NCI-H2227 treated with DMSO at 0.1 percent for 48 hours (cell line): ENCODE measurements at regions not wholly inside any gene's neighbourhood (a gene's known extent, or its start where the extent isn't known, plus 50 kb on each side); places are given as distances from the start of the nearest gene placed in this dataset.

Experiments
- DNase-seq: peaks from one replicate; lab custom pipeline; 2025; lab: John Stamatoyannopoulos, UW

DNA sequence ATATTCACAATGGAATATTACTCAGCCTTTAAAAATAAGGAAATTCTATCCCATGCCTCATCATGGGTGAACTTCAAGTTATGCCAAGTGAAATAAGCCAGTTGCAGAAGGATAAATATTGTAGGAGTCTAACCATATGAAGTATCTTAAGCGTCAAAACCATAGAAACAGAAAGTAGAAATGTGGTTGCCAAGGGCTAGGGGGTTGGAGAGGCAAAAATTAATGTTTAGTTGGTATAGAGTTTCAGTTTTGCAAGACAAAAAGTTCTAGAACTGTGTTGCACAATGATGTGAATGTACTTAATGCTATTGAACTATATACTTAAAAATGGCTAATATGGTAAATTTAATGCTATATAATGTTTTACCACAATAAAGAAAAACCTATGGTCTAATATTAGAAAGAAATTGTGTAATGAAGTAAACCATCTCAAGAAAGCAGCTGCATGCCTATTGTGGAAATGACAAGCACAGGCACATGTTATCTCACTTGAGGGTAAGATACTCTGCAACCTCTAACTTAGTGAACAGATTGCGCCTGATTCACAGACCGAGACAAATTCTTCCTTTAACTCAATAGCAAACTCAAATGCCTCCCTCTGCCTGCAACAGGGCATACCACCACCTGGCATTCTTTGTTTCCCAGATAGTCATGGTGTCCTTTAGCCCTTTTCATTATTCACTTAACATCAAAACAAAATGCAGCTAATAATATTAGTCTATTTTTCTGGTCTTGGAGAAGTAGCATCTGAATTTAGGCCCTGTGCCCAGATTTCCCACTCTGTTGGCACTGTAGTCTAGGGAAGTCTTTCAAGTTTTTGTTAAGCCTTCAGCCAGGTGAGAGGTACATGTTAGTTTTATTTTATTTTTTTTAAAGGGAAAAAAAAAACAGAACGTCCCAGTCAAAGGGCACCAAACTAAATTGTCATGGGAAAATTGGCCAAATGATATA, 80.2 kb upstream of the ACP3 start:
- DNase-seq: no peak

DNA sequence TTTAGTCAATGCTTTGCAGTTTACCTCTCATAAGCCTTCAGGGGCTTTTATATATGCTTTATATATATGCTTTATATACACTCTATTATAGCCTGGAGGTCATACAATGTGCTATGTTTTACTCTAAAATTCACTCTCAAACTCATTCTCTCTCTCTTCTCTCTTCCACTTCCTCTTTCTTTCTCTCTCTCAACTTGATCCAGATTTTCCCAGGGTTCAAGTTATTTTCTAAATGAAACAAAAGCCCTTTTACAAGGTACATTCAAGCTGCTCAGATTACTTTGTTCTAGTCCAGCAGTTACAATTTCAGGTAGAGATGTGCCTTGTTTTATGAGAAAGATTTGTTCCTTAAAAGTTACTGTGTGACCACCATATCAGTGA, 79.6 kb upstream of the ACP3 start:
- no peak for DNase-seq

DNA sequence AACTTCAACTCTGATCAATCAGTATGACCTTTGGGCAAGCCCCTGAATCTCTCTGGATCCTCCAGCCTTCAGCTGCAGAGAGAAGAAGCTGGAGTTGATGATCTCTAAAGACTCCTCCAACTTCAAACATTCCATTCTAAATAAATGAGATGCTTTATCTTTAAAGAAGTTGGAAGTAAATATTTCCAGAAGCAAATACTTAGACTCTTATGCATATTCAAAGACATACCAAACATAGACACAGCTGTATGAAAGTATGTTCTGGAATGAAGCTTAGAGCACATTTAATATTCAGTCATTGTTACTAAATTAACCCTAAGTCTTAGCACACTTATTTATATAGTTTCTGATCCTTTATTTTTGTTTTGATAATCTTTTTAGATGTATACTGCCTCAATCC, 77.6 kb upstream of the ACP3 start:
- DNase-seq: no peak

DNA sequence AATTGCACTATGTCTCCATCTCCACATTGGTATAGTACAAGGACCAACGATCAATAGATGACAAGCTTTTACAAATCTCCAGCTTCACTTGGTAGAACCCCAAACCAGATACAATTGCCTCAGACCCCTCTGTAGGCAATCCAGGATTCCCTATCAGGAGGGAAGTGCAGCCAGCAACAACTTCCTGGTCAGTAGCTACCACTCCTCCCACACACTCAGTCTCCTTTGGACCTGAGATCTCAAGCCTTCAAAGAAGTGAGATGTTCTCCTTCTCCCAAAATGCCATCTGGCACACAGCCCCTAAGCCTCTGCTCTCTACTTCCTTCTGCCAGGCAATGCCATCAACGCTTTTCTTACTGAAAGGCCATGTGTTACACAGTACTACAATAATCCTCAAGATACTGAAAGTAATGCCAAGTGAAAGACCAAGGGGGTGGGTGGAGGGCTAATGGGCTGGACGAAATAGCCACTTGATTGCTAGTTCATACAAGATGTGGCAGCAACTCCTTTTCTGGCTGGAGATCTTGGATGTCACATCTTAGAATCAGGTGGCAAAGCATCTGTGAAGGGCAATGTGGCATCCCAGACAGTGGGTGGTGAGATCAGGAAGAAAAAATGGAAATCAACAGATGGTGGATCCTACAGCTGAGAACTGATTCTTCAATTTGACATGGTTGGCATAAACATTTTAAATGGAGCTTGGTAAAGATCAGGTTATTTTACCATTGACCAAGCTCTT, 75.3 kb upstream of the ACP3 start:
- no peak for DNase-seq

DNA sequence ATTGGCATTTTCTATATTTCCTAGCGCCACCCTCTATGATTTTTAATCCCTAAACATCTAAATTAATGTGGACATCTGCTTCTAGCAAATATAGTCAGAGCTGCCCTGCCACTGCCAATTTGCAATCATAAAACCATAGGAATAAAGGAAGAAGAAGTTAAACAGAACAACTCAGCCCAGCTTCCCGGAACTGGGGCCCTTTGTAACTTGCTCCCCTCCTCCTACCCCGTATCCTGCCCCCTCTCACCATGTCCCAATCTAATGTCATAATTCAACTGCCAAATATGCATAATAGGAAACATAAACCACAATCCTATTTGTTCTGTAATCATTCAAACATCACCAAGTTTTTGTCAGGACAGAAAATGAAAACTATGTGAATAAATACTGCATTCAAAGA, 74.4 kb upstream of the ACP3 start:
- no peak for DNase-seq

DNA sequence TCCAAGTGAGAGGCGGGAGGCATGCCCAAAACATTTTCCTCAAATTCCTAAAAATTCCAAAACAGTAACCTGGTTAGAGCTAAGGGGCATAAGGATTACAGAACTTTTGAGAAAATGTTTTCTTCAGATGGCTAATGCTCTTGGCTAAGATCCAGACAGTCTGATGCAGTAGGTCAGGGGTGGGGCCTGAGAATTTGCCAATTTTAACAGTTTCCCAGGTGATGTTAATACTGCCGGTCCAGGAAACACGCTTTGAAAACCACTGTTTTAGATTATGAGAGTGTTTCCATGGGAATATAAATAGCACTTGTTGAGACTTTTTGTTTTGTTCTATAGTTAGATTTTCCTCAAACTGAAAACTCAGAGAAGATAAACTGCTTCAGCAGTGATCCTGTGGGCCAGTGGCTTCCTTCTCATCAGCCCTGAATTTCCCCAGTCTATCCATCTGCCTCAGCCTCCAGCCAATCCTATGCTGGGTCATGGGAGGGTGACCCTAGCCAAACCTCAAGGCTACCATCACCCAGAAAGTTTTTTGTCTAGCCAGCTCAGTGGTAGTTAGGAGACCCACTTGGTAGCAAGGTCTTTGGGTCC, 71.6 kb upstream of the ACP3 start:
- no peak for DNase-seq

DNA sequence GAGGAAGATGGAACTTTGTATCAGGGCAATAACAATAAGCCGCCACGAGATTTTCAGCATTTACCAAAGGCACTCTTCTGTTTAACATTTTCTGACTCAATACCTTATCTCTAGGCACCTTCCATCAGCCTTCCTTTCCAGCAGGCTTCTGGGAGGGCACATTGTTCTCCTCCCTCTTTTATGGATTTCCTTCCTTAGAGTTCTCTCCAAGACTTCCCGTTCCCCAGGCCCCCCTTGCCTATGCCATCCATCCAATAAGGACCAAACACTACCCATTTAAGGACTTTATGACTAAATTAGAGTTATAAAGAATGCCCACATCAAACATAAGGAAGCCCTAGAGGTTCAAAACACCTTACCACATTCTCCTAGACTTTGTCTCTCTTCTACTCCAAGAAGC, 71.0 kb upstream of the ACP3 start:
- no peak for DNase-seq

DNA sequence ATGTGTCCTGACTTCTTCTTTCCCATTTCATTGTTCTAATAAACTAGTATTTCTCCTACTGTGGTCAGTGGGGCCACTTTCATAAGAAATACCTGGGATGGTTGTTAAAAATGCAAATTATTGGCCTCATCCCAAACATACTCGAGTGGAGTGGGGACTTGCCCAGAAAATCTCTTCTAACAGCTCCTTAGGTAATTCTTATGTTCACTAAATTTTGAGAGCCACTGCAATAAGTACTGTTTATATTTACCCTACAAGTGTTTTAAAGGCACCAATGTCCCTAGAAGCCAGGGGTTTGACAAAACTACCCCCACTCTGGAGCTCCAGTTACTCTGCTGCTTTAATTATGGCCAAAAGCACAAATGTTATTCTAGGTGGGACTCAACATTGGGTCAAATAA, 70.0 kb upstream of the ACP3 start:
- DNase-seq: no peak

DNA sequence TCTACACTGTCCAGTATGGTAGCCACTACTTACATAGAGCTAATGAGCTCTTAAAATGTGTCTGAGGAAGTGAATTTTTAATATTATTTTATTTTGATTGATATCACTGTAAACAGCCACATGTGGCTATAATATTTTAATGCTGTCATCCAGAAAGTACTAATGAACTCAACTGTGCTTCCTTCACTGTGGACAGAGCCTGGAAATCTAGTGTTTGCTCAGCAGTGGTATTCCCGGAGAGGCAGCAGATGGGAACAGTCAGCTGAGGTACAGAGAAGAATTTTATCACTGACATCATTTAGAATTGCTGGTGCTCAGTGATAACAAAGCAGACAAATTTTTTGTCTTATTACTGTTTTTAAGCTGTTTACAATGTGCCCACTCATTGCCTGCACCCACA, 68.7 kb upstream of the ACP3 start:
- no peak for DNase-seq

DNA sequence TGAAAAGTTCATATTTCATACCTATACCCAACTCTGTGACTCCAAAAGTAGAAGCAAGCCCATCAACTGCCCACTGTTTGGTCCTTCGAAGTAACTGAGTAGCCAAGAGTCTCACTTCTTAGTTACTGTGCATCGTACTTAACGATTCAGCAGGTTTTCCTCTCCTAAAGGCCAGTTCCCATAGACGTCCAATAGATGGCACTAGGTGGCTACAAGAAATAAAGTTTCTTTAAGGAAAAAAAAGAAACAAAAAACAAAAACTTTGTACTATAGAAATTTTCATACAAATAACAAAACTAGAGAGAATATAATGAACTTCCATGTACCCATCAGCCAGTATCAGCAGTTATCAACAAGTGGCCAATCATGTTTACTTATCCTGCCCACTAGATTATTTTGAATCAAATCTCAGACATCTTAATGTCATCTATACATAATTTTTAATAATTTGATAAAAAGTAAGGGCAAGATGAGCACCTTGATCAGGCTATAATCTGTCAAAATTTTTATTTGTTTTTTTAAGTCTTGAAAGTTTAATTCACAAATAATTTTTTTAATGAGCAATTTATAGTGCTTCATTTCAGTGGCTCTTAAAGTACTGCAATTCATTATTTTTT, 63.8 kb upstream of the ACP3 start:
- DNase-seq: peak; percentile 26

DNA sequence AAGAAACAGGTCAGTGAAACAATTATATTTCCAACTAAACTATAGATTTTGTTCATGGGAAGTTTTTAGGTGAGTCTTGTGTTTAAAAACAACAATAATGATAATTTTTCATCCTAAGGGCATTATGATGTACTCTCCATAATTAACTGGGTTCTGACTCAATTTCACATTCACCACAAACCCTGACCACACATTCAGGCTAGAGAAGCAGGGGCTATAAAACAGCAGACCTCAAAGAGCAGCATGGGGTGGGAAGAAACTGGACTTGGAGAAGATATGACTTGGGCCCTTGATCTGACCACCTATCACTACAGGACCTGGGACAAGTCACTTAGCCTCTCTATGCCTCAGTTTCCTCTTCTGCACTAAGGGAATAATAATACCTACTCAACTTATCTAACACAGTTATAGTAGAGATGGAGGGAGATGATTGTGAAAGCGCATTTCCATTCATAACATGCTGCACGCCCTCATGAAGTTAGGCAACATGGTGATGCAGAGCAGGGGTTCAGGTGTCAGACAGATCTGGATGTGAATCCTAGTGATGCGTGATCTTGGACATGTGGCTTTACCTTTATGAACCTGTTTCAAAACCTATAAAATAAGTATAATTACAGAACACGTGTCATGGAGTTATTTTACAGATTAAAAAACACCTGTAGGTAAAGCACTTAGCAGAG, 63.0 kb upstream of the ACP3 start:
- DNase-seq: no peak

DNA sequence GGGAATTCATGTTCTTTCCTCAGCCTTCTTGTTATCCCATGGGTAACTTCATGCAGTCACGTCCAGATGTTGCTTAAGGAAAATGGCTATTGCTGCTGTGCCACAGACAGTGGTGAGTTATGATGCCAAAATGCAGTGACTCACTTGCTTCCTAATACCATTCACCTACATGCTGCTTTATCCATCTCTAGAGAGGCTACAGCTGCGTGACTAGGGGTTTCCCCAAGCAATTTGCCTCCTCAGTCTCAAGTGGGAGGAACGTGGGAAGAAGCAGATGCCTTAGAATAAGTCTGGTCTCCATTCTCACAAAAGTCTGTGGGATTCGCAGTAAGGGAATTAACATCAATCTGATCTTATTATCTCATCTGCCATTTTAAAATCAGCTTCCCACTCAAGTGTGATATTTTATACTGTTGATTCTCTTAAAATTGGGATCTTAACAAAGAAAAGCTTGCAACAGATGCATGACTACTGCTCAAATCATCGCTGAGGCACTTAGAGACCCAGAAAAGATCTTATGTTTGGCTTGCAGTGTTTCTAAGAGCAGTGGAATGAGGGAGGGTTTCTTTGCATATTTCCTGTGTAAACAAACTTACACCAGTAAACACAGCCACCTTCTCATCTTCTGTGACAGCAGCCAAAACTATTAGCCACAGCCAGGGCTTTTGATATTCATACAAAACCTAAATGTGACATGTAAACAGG, 62.0 kb upstream of the ACP3 start:
- DNase-seq: no peak

DNA sequence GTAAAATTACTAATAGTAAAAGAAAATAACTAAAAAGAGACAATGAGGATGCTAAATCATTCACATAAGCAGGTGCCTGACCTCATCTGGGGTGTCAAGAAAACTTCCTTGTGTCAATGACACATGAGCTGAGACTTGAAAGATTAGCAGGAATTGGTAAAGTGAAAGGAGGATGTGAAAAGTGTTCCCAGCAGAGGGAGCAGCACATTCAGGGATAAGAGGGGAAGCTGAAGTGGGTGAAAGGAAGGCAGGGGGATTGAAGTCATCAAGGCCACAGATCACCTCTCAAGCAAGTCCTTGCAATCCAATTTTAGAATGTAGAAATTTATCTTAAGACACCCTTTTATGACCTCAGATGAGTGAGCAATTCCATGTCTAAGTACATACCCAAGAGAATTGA, 60.2 kb upstream of the ACP3 start:
- peak; percentile 3 for DNase-seq

DNA sequence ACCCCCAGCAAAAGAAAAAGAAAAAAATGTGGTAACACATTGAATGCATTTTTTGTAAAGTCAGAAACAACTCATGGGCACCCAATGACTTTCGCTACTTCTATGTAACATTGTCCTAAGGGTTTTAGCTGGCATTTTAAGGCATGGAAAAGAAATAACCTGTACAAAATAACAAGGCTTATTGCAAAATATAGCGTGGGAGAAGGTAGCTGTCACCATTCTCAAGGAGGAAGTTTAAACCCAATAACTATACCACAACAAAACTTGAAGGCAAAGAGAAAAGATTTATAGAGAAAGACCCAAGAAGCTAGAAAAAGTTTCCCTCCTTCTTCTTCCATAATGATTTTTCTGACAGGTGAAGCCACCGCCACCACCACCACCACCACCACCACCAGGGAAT, 55.7 kb upstream of the ACP3 start:
- DNase-seq: no peak

DNA sequence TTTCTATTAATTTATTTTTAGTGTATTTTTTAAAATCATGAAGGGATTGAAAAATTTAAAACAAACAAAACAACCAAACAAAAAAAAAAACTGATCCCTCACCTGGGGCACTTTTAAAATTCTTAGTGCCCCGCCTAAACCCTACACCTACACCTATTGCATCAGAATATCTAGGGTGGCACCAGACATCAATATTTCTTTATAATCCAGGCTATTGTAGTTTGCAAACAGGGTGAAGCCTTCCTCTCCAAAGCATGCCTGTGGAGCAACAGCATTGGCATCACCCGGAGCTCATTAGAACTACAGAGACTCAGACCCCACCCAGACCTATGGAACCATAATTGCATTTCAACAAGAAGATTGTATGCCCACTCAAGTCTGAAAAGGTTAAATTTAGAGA, 54.9 kb upstream of the ACP3 start:
- DNase-seq: no peak

DNA sequence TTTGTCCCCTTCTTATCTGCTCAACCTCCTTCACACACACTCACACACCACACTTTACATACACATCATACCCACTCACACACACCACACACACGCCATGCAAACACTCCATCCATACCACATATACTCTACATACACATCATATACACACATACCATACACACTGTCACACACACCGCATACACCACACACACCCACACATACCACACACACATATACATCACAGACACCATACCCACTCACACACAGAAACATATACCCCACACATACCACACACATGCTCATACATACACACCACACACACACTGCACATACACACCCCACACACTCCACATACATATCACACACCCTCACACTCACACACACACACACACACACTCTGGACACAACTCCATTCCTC, 54.3 kb upstream of the ACP3 start:
- no peak for DNase-seq

DNA sequence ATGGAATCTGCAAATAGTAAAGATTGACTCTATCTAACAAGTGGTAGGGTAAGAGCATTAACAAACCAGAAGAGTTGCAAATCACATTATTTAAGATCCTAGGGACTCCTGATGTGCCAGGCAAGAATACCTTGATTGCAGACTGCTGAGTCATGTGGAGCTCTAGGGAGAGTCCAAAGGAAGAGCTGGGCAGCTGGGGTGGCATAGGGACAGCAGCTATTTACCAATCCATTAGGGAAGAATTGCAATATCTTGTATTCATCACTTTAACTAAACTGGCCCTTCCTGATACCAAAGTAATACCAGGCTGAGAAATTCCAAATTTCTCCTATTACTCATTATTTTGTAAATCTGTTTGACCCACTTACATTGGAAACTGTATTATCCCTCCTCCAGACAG, 52.2 kb upstream of the ACP3 start:
- DNase-seq: no peak

DNA sequence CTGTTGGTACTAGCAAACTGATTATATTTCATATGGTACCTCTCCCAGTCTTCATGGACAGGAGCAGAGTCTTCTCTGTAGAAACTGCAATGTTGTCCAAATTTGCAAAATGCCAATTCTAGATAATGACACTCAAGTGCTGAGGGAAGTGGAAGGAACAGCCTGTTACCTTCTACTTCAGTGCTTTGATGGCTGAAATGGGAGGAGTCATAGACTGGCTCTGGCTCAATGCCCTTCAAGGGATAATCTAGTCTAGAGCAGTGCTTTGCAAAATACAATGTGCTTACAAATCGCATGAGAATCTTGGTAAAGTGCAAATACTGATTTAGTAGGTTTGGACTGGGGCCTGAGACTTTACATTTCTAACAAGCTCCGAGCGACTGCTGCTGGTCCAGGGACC, 51.7 kb upstream of the ACP3 start:
- no peak for DNase-seq

DNA sequence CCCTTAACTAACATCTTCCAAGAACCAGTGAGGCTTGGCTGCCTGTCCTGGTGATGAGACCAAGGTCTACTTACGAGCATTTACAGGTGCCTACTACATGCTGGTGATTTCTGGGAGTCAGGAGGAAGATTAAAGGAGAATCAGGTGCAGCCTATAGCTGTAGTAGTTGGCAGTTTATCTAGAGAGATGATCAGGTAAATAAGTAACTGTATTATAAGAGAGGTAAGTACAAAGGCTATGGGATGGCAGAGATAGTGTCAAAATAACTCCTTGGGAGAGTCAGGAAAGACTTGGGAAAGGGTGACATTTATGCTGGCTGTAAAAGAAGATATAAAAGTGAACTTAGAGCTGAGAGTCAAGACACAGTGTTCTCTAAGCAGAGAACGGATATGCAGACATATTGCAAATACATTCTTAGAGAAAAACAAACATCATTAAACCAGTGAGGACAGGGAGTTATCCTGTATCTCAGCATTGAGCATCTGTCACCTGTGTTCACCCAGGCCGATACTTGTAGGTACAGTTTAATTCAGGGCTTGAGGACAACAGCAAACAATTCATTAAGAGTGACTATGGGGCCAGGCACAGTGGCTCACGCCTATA, 49.7 kb upstream of the ACP3 start:
- no peak for DNase-seq
